ENCODE measurements at regions not wholly inside any gene's neighbourhood (a gene's known extent, or its start where the extent isn't known, plus 50 kb on each side); places are given as distances from the start of the nearest gene placed in this dataset.
"Not testable (repeated sequence)": the region's sequence is repeated elsewhere in the genome, so short reads cannot be mapped to it uniquely, and the experiment has no call there.

- no peak for DNase-seq
Measured at GRCh38 chr5:158602981-158603380, 496.7 kb downstream of the EBF1 start.

DNA sequence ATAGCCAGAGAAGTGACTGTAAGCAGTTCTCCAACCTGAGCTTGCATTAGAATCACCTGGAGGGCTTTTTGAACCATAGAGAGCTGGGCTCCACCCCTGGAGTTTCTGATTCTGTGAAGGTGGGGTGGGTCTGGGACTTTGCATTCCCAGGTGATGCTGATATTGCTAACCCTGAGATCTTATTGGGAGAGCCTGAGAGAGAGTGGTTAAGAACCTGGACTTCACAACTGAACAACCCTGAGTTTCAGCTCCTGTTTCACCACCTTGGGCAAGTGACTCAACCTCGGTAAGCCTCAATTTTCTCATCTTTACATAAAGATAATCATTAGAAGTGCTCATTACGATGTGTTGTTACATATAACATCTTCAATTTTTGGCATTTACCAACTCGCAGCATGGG is 498.6 kb downstream of the EBF1 start:
- no peak for DNase-seq

GRCh38 chr5:158600679-158601078 is 499.0 kb downstream of the EBF1 start:
- DNase-seq, result no peak

GRCh38 chr5:158599157-158599556 is 500.6 kb downstream of the EBF1 start:
- no peak for DNase-seq

GRCh38 chr5:158594595-158595242 is 505.0 kb downstream of the EBF1 start:
- DNase-seq, result no peak

- no peak for DNase-seq
Measured at GRCh38 chr5:158593925-158594324, 505.8 kb downstream of the EBF1 start.

DNA sequence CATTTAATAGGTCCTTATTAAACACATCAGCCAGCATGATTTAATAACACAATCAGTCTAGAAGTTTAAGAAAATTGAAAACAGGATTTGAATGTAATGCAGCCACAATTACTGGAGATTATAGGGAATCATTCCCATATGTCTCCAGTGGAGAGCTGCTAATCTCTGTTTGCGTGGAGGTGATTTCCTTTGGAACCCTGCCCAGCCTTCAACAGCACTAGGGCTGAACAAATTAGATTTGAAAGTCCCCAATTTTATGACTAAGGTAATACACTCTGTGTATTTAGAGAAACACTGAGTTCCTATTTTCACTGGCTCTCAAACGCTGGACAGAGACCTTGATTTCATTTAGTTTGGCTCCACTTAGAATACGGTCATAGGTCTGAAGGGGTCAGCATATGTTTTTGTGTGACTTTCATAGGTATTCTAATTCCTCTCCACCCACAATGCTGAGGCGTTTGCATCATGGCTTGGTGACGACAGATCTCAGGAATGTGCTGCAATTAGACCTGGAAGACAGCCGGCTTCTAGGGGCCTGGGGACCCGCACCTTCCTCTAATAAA is 508.3 kb downstream of the EBF1 start:
- no peak for DNase-seq

DNA sequence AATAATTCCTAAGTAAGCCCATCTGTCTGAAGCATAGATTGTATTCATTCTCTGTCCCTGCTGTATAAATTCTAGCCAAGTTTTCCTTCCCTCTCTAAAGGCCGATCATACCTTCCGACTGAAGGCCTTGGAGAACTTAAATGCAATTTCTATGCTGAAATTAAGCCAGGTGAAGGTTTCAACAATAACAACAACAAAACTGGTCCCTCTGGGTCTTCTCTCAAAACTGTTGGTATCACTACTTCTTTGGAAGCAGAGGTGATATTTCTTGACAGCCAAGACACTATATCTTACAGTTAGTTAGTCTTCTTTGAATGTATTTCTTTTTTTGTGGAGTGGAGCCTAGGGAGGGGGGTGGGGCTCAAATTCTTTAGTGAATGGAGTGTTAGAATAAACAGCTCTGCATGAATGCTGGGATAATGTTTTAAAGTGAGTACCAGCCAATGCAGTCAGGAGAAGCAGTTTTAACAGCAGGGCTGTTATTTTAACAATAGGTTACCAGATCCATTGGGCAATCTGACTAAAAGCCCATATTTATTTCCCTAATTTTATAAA is 508.9 kb downstream of the EBF1 start:
- no peak for DNase-seq

- peak; percentile 25 for DNase-seq
Measured at GRCh38 chr5:158589939-158590338, 509.8 kb downstream of the EBF1 start.

DNA sequence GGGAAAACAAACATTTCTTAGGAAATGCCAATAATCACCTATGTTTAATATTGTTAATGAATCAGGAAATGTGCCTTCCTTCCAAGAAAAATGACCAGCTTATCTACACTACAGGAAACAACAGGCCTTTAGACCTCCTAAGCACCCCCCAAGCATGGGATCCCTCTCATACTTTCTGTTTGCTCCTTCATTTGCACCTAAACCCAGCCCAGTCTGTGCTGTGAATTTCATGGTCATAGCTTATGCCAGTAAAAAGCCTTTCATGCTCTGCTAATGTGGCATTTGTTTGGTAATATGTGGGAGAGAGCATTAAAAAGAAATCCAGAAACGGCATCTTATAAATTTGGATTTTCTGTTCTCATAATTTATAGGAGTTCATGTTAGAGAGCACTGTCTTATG is 511.1 kb downstream of the EBF1 start:
- DNase-seq, result no peak

DNA sequence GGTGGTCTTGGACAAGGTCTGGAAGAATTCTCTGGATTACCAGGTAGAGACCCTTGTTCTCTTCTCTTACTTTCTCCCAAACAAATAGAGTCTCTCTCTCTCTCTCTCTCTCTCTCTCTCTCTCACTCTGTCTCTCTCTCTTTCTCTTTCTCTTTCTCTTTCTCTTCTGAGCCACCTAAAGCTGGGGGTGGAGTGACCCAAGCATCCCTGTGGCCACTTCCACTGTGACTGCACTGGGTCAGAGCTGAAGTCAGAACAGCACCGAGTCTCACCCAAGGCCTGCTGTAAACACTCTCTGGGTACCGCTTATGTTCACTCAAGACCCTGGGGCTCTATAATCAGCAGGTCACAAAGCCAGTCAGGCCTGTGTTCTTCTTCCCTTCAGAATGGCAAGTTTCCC is 513.7 kb downstream of the EBF1 start:
- no peak for DNase-seq

GRCh38 chr5:158582669-158583068 is 517.0 kb downstream of the EBF1 start:
- DNase-seq, result not testable (repeated sequence)

DNA sequence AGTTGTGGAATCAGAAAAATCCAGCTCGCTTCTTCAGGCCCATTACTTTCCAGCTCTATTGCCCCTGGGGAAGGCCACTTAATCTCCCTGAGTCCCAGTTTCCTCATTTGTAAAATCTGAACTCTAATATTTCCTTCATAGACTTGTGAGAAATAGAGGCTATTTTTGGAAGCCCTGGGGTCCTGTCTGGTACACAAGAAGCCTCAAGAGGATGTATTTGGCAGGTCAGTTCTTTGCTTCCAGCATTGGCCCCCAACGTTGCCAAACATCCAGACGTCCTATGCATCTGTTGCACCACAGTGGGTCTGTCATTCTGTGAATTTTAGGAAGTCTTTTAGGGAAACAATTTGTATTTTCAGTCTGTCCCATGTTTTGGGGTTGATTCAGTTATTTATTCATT is 525.9 kb downstream of the EBF1 start:
- DNase-seq, result no peak

DNA sequence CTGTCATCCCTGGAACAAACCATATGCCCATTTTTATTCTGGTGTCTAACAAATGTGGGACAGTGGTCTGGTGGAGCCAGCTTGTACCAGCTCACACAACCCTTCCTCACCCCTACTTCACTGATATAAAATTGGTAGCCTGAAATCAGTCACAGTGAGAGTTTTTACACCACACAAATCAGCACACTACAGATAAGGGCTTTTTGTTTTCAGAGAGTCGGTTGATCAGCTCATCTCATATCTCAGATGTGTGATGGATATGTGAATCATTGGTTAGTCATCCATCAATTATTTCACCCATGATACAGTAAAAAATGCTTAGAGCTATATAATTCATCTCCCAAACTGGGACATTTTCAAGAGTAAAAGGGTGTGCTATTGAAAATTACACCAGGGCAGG is 529.2 kb downstream of the EBF1 start:
- no peak for DNase-seq

GRCh38 chr5:158569534-158569933 is 530.2 kb downstream of the EBF1 start:
- no peak for DNase-seq

DNA sequence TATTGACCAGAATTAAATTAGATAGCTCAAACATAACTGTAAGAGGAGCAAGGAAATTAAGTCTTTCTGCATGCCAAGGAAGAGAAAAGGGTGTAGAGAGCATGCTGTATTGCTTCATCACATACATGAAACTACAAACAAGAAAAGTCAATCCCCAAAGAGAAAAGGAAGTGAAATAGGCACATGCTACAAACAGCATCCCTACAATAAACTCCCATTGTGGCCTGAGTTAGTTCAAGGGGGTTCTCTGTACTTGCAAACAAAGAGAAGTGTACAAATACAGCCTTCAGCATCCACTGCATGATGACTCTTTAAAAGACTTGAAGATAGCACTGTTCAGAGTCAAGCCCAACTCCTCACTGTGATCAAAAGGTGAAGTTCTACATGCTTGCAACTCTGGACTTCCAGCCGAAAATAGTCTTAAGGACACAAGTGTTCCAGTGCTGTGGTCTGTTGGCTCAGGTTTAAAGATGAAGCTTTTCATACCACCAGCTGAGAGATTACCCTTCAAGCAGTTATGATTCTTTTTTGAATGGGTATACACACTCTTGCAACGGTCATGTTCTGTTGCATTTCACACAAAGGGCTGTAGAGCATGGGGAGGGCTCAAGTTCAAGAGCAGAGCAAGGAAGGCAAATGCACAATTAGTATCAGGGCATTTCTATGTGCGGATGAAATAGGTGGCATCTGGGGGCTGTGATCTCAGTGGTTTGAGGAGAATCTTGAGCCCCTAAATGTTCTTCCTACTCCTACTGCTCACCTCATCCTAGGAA is 534.5 kb downstream of the EBF1 start:
- no peak for DNase-seq

DNA sequence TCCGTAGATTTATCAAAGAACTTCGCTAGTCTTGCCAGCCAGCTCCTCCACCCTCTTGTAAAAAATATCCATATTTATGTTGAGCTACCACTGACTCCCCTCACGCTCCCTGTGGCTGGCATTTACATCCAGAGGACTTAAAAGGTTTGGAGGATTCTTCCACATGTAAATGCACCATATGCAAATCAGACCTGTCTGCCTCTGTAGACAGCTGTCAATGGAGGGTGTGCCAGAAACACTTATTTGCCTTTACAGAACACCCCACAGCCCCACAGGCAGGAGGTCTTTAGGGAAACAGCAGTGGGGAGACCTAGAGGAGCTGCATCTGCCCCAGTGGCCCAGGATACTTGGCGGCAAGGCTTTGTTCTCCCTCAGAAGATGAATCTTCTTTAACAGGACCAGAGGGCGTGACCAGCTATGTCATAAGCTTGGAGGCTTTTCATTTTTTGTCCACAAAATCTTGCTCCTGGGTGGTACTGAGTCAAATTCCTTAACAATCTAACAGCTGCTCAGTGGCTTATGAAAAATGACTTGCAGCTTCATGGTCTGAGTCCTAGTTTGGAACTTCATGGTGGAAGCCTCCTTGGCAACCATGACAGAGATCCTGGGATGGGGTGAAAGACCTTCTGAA is 535.8 kb downstream of the EBF1 start:
- DNase-seq, result no peak

DNA sequence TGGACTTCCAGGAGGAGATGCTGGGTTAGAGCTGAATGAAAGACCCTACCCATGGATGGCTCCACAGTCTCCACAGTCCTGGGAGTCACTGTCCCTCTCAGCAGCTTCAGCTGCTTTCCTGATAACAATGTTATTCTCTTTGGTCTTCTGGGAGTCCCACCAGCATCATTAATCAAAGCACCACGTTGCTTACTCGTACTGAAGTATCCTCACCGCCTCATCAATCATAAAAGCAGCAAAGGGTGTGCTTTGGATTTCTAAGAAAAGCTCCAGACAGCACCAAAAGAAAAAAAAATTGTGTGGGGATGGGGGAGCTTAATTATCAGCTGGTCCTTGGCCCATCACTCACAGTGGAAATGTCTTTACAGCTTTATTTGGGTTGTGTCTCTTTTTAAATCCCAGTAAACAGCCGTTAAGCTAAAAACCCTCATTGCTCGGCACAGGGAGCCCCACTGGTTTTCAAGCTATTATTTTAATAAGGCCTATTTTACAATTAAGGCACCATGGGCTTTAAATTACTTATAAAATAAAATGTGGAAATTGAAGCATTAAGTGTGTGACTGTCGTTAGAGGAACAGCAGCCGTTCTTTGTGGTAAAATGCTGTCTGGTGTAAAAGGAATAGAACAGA is 538.0 kb downstream of the EBF1 start:
- DNase-seq, result no peak

DNA sequence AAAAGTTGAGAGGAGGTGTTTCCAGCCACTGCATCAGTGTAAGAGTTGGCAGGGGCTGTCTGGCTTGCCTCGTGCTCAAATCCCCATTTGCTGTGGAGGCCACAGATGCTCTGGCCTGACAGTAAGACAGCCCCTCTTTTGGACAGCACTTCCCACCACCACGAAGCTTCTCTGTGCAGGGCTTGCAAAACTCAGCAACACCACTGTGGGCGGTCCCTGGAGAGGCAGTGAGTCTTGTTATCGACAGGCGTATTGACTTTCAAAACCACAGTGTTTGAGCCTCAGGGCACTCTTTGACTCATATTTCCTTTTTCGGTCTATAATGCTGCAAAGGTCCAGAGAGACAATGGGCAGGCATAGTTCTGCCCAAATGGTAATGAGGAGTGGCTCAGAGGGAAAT is 539.5 kb downstream of the EBF1 start:
- no peak for DNase-seq

DNA sequence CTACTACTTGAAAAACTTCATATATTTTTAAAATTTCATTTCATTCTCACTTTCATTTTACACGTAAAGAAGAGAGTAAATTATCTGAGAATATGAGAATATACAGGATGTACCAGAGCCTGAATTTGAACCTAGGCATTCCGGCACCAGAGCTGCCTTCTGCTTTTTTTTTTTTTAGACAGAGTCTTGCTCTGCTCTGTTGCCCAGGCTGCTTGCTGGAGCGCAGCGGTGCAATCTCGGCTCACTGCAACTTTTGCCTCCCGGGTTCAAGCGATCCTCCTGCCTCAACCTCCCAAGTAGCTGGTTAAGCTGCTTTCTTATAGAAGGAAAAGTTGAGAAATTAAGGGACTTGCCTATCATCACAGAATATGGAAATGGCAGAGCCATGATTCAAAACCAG is 540.1 kb downstream of the EBF1 start:
- no peak for DNase-seq

GRCh38 chr5:158559066-158559465 is 540.6 kb downstream of the EBF1 start:
- DNase-seq, result no peak

DNA sequence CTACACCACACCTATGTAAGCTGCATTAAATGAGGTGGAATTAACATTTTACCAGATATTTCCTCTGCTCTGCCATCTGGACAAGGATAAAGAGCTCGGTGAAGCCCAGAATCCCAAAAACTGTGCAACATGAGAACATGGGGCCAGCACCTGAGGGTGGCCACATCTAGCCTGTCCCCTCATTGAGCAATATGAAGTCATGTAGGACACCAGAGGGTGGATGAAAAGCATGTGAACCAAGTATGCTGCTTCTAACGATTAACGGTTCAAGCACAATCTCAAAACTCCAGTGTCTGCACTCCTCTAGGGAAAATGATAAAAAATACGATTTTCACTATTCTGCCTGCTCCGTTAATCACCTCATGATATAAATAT is 545.8 kb downstream of the EBF1 start:
- no peak for DNase-seq
